Panc1 (cell line): ENCODE measurements at regions not wholly inside any gene's neighbourhood (a gene's known extent, or its start where the extent isn't known, plus 50 kb on each side); places are given as distances from the start of the nearest gene placed in this dataset.

ENCODE experiments used
- ATAC-seq: fragments of 200-7000 bp; cut with Tn5 transposase; 2 replicates; pipeline ENCODE4 v1.9.1; 2020; ENCODE audit warnings: mild to moderate bottlenecking, moderate library complexity
- BruUV-seq: library from RNA; stranded (reverse); fragments of 400-500 nt; replicated peaks from 2 replicates; lab custom pipeline; 2021; lab: Mats Ljungman, UMichigan
- CTCF ChIA-PET: fragments of 300-600 bp; sonication (Branson Sonifier 250); formaldehyde crosslinking; loops from one replicate; lab custom pipeline; 2022; ENCODE audit warnings: antibody characterized with exemption; lab: Charles Lee
- POLR2A ChIA-PET: fragments of 300-600 bp; sonication (Branson Sonifier 250); formaldehyde crosslinking; loops from one replicate; lab custom pipeline; 2022; ENCODE audit warnings: antibody characterized with exemption; lab: Charles Lee
- DNase-seq: peaks from one replicate; pipeline ENCODE4 v3.0.0-alpha.2; 2010; ENCODE audit warnings: low read depth, low spot score
- H3K27ac ChIP-seq: 2 replicates; pipeline ENCODE4 v1.5.1; 2011; ENCODE audit warnings: mild to moderate bottlenecking, low read length, inconsistent platforms
- H3K27me3 ChIP-seq: fragments of 200-500 bp; sonication (Bioruptor generic); 2 replicates; pipeline ENCODE4 v1.6.0; 2014; ENCODE audit warnings: low read length, inconsistent platforms; ENCODE audit not compliant: control insufficient read depth, insufficient read depth
- H3K36me3 ChIP-seq: fragments of 200-500 bp; sonication (Bioruptor generic); 2 replicates; pipeline ENCODE4 v1.5.1; 2014; ENCODE audit warnings: inconsistent platforms, mild to moderate bottlenecking, low read length, moderate library complexity; ENCODE audit not compliant: control insufficient read depth, insufficient read depth
- H3K4me1 ChIP-seq: 2 replicates; pipeline ENCODE4 v1.5.1; 2011; ENCODE audit warnings: inconsistent platforms, mild to moderate bottlenecking, low read length, moderate library complexity; ENCODE audit not compliant: control insufficient read depth, insufficient read depth
- H3K4me3 ChIP-seq, 2 experiments: 2 replicates each; pipeline ENCODE4 v1.5.1; 2011 to 2012; ENCODE audit warnings: low read depth in 2 of 2, low read length in 2 of 2, mild to moderate bottlenecking in 2 of 2, inconsistent platforms in 1 of 2, moderate library complexity in 1 of 2
- H3K9me3 ChIP-seq: fragments of 200-500 bp; sonication (Bioruptor generic); 2 replicates; pipeline ENCODE4 v1.5.1; 2014; ENCODE audit warnings: low read depth, mild to moderate bottlenecking, inconsistent platforms, low read length, moderate library complexity; ENCODE audit not compliant: control insufficient read depth, insufficient read depth
- CTCF ChIP-seq: fragments of 450-650 bp; IDR thresholded peaks from 2 replicates; pipeline ENCODE4 v1.5.1; 2017; ENCODE audit warnings: mild to moderate bottlenecking
- POLR2AphosphoS5 ChIP-seq: IDR thresholded peaks from 2 replicates; pipeline ENCODE4 v1.6.1; 2012; ENCODE audit warnings: mild to moderate bottlenecking, low read depth, low read length, moderate library complexity
- REST ChIP-seq, 2 experiments: IDR thresholded peaks; 2 replicates each; pipeline ENCODE4 v1.6.1; 2011 to 2012; ENCODE audit warnings: low read depth in 2 of 2, control low read depth in 1 of 2, low read length in 1 of 2, mild to moderate bottlenecking in 1 of 2, moderate library complexity in 1 of 2; ENCODE audit not compliant: insufficient read depth in 1 of 2
- SIN3A ChIP-seq: IDR thresholded peaks from 2 replicates; pipeline ENCODE4 v1.6.1; 2012; ENCODE audit warnings: low read depth, mild to moderate bottlenecking, low read length, moderate library complexity, borderline replicate concordance; ENCODE audit not compliant: insufficient read depth
- TCF7L2 ChIP-seq: IDR thresholded peaks from 2 replicates; pipeline ENCODE4 v1.6.1; 2011; ENCODE audit warnings: mild to moderate bottlenecking, low read depth, low read length, inconsistent platforms
- in situ Hi-C: cut with HindIII; loops from 2 replicates; pipeline ENCODE4 v1.10.0; 2016; ENCODE audit warnings: low sequenced_read_pairs, low pct_unique_long_range_greater_than_20kb
- intact Hi-C: fragments of 100-400 bp; cut with micrococcal nuclease; formaldehyde crosslinking; loops from one replicate; pipeline ENCODE4 v1.10.0; 2022; ENCODE audit not compliant: unreplicated experiment

- no peaks in the 10 kb centered on the region for H3K36me3 ChIP-seq
- H3K4me3 ChIP-seq = no peak overlapping the region
- no peaks in the 10 kb centered on the region for H3K4me1 ChIP-seq
- in situ Hi-C loops (no loop called here), intact Hi-C loops (no loop called here)
- ChIA-PET POLR2A (no interaction called here), CTCF (no interaction called here)
- BruUV-seq = no TSS peak
- ATAC-seq (no peak), DNase-seq (no peak)
- TF ChIP-seq REST (IDR thresholded peaks at IDR 0.05; ENCODE audit: insufficient read depth in 1 of 2, low read depth in 2 of 2, low read length in 1 of 2) (no peak), TCF7L2 (no peak), CTCF (no peak), SIN3A (no peak), POLR2AphosphoS5 (no peak)
- H3K27ac ChIP-seq = no peak overlapping the region
- no peaks in the 10 kb centered on the region for H3K27me3 ChIP-seq
- H3K9me3 ChIP-seq = no peaks in the 10 kb centered on the region
Observed at GRCh38 chr16:8381814-8382213, 208.5 kb downstream of the TMEM114 start.

- CTCF ChIA-PET = interaction anchor here (0.5 kb wide), 1 partner anchor 1189 kb away, joined by 9 read pairs; no protein-coding TSS in a partner anchor
- H3K9me3 ChIP-seq = no peaks in the 10 kb centered on the region
- intact Hi-C loops = no loop called here
Observed at GRCh38 chr16:8380311-8380710, 210.0 kb downstream of the TMEM114 start.

More at GRCh38 chr16:8380311-8380710, 210.0 kb downstream of the TMEM114 start:
- Histone ChIP-seq H3K4me3 (no peak overlapping the region), H3K27ac (no peak overlapping the region), H3K36me3 (no peaks in the 10 kb centered on the region), H3K4me1 (no peaks in the 10 kb centered on the region), H3K27me3 (no peaks in the 10 kb centered on the region)
- in situ Hi-C loops = no loop called here
- BruUV-seq = no TSS peak
- DNase-seq (no peak), ATAC-seq (no peak)
- POLR2A ChIA-PET = no interaction called here
- no peak for TF ChIP-seq REST (IDR thresholded peaks at IDR 0.05; ENCODE audit: insufficient read depth in 1 of 2, low read depth in 2 of 2, low read length in 1 of 2)
- no peak for TF ChIP-seq POLR2AphosphoS5
- TF ChIP-seq TCF7L2 = no peak
- TF ChIP-seq CTCF = no peak
- TF ChIP-seq SIN3A = no peak
